Kidney tubule cell (primary cell): ENCODE measurements at regions not wholly inside any gene's neighbourhood (a gene's known extent, or its start where the extent isn't known, plus 50 kb on each side); places are given as distances from the start of the nearest gene placed in this dataset.
A peak's percentile ranks its signal among the peaks of the same experiment; 100 is the strongest.
"Not testable (repeated sequence)": the region's sequence is repeated elsewhere in the genome, so short reads cannot be mapped to it uniquely, and the experiment has no call there.

Source experiments
- DNase-seq: peaks from one replicate; pipeline ENCODE4 v3.0.0-alpha.2; 2018; ENCODE audit warnings: low spot score

- DNase-seq: no peak
Measured at GRCh38 chr1:47522935-47523834, 85.3 kb downstream of the FOXD2 start.

GRCh38 chr1:47523835-47524215 lies 86.0 kb downstream of the FOXD2 start:
- no peak for DNase-seq

- DNase-seq: no peak
Measured at GRCh38 chr1:47524272-47524671, 86.4 kb downstream of the FOXD2 start.

DNA sequence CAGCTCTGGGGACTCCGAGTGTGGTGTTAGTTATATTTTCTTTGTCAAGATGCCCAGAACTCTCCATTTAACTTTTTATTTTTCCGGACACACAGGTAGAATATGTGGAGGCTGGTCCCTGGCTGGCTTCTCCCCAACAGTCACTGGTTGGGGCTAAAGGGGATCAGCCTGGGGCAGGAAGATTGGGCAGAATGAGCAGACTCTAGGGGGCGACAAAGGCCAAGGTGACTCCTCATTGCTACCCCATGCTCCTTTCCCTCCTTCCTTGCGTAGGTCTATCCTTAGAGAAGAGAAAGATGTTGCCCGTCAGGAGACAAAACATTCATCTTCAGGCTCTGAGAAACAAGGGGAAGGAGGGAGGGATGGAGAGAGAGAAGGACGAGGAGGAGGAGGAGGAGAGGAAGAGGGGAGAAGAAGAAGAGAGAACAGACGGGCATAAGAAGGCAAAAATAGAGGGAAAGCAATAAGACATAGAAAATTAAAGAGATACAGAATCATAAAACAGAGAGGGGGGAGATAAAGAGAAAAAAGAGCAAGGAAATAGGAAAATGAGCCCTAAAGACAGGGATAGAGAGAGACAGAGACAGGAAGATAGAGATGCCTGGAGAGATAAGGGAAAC lies 89.9 kb downstream of the FOXD2 start:
- DNase-seq: peak; percentile 23

GRCh38 chr1:47529520-47530098 lies 91.8 kb downstream of the FOXD2 start:
- no peak for DNase-seq

GRCh38 chr1:47532921-47533792 lies 95.3 kb downstream of the FOXD2 start:
- peak; percentile 7 for DNase-seq

DNA sequence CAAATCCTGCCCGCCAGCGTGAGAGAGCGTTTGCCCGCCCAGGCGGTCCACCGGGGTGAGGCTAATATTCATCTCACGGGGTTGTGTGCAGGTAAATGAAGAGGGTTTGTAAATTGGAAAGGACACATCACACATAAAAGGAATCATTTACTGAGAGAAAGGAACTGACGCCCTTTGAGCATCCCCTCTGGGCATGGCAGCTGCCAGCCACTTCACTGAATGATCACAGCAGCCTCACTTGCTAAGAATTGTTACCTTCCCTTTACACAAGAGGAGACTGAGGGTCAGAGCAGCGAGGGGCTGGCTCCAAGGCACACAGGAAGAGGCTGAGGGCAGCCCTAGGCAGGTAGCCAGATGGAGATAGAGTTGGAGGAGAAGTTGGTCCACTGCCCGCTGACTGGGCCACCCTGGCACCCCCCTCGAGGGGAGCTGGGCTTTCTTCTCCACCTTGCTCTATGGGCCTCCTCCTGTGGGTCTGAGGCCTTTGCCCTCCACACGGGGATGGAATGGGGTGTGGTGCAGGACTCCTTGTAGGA lies 96.0 kb downstream of the FOXD2 start:
- no peak for DNase-seq

GRCh38 chr1:47534436-47534835 lies 96.6 kb downstream of the FOXD2 start:
- DNase-seq: no peak

DNA sequence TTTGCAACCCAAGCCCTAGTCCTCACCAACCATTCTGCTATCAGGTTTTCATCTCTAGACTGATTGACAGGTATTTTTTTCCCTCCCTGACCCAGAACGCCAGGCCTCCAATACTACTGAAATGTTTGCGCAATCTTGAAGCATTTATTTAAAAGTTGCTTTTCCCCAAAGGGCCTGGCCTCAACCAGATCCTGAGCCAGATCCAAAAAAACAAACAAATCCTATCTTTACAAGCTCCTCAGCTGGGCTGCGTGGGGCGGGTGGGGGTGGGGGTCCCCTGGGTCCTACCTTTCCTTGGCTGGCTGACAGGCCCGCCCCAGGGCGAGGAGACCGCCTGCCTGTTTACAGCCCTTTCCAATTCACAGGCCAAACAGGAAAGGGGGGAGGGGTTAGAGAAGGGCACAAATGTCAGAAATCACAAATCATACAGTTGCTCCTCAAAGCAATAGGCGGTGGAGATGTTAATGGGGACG lies 98.8 kb downstream of the FOXD2 start:
- DNase-seq: no peak

- no peak for DNase-seq
Measured at GRCh38 chr1:47537268-47537667, 99.4 kb downstream of the FOXD2 start.

DNA sequence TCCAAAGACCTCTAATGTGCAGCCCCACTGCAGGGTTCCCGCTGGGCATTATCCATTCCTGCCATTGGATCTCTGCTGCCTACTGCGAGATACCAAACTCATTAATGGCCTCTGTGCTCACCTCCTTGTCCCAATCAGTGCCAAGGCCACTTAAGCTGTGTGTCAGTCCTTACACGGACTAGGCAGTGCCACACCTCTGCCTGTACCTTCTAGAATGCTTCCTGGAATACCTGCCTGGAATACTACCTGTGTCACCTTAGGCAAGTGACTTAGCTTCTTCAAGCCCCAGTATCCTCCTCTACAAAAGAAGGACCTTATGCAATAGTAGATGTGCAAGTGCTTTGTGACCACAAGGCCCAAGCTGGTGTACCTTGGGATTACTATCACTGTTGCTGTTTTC lies 100.1 kb downstream of the FOXD2 start:
- DNase-seq: no peak

DNA sequence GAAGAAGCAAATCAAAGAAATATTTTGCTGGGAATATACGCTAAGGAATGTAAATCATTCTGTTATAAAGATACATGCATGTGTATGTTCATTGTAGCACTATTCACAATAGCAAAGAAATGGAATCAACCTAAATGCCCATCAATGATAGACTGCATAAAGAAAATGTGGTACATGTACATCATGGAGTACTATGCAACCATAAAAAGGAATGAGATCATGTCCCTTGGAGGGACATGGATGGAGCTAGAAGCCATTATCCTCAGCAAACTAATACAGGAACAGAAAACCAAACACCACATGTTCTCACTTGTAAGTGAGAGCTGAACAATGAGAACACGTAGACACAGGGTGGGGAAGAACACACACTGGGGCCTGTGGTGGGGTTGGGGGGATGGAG lies 100.7 kb downstream of the FOXD2 start:
- not testable (repeated sequence) for DNase-seq

GRCh38 chr1:47541705-47542104 lies 103.9 kb downstream of the FOXD2 start:
- DNase-seq: not testable (repeated sequence)

DNA sequence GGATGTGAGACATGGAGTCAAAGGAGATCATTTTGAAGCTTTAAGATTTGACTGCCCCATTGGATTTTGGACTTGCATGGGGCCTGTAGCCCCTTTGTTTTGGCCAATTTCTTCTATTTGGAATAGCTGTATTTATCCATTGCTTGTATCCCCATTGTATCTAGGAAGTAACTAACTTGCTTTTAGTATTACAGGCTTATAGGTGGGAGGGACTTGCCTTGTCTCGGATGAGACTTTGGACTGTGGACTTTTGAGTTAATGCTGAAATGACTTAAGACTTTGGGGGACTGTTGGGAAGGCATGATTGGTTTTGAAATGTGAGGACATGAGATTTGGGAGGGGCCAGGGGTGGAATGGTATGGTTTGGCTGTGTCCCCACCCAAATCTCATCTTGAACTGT lies 105.2 kb downstream of the FOXD2 start:
- not testable (repeated sequence) for DNase-seq

- DNase-seq: no peak
Measured at GRCh38 chr1:47545912-47546483, 108.2 kb downstream of the FOXD2 start.

- peak; percentile 65 for DNase-seq
Measured at GRCh38 chr1:47547753-47548573, 110.1 kb downstream of the FOXD2 start.

GRCh38 chr1:47548637-47549036 lies 110.8 kb downstream of the FOXD2 start:
- DNase-seq: no peak

DNA sequence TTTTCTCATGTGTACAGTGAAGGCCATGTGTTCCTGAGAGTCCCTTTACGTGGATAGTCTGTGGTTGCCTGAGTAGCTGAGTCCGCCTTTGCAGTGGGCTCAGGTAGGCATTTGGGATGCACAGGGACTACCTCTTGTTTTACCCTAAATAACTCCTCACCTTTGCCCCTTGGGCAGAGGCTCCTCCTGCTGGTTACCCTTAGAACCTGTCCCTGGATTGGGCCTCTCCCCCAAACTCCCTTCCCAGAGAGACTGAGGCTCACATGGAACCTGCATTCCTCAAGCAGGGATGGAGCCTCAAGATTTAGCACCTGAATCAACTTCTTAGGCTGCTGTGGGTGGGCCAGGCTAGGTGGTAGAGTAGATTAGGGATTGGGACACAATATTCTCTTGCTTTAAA lies 111.7 kb downstream of the FOXD2 start:
- no peak for DNase-seq

- peak; percentile 22 for DNase-seq
Measured at GRCh38 chr1:47550929-47551328, 113.1 kb downstream of the FOXD2 start.

DNA sequence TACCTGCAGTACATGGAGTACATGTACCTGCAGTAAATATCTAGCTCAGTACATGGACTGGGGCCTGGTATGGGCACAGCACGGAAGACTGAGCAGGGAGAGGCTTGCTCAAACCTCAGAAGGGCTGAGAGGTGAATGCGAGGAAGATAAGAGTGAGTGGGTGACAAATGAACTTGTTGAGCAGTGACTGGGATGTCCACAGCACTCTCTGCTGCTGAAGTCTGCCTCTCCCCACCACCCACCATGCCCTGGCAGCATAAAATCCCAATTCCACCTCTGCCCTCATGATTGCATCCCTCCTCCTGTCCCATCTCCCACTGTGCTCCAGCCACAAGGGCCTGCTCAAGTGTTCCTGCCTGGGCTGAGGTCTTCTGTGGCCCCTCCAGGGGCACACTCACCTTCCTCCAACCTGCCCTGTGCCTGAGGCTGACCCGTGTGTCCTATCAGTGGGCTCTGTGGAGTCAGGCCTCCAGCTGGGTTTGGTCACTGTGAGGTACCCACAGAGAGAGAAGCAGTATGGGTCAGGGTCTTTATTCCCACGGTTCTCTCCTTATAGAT lies 114.2 kb downstream of the FOXD2 start:
- DNase-seq: no peak
